ENCODE measurements at regions not wholly inside any gene's neighbourhood (a gene's known extent, or its start where the extent isn't known, plus 50 kb on each side); places are given as distances from the start of the nearest gene placed in this dataset.

DNA sequence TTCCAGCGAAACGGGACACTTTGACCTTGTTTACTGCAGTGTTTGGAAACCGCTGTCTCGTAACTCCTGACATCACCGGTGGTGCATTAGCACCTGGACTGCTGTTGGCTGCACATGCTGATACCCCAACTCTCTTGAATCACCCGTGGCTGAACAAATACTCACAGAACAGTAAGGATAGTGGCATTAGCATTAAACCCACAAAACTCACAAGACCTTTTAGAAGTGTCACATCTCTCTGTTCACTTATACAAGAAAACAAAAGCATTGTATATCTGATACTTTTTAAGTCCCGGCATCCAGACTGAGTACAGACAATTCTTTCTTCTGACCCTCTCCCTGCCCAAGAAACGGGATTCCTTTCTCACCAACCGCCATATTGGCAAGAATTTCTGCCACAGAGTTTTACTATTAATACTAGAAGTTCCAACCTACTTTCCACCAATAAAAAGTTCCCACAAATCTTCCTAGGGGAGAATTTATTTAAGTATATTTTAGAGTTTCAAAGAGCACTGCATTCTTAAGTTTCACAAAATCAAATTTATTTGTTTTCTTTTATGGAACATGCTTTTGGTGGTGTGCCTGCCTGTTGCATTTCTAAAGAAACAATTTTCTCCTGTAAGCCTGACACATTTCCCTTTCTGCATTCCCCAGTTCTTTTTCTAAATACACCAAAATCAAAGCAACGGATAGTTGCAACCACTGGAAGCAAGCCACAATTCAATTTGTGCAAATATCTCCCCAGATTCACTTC is 208.4 kb upstream of the KLF14 start:
- H3K4me1 Mint-ChIP-seq (ENCODE audit: unreplicated experiment), result peaks cover 10% of the 10 kb centered on the region
- no peak overlapping the region for H3K4me3 Mint-ChIP-seq
- no peak overlapping the region for H3K27ac Mint-ChIP-seq
- DNase-seq (ENCODE audit: extremely low spot score, unreplicated experiment), result no peak
- TF ChIP-seq CTCF (conservative IDR thresholded peaks at IDR 0.05), result no peak
- no peaks in the 10 kb centered on the region for H3K36me3 Mint-ChIP-seq
- H3K9me3 Mint-ChIP-seq, result no peaks in the 10 kb centered on the region
- H3K27me3 Mint-ChIP-seq, result no peaks in the 10 kb centered on the region

GRCh38 chr7:130943336-130943901 is 209.4 kb upstream of the KLF14 start:
- H3K27ac Mint-ChIP-seq, result no peak overlapping the region
- no peak for TF ChIP-seq CTCF (conservative IDR thresholded peaks at IDR 0.05)
- DNase-seq (ENCODE audit: extremely low spot score, unreplicated experiment), result no peak
- H3K36me3 Mint-ChIP-seq, result no peaks in the 10 kb centered on the region
- H3K4me3 Mint-ChIP-seq, result no peak overlapping the region
- no peaks in the 10 kb centered on the region for H3K27me3 Mint-ChIP-seq
- peaks cover 10% of the 10 kb centered on the region for H3K4me1 Mint-ChIP-seq (ENCODE audit: unreplicated experiment)
- H3K9me3 Mint-ChIP-seq, result no peaks in the 10 kb centered on the region

- Mint-ChIP-seq H3K9me3 (no peaks in the 10 kb centered on the region), H3K4me3 (no peak overlapping the region), H3K36me3 (no peaks in the 10 kb centered on the region), H3K27ac (no peak overlapping the region), H3K27me3 (no peaks in the 10 kb centered on the region), H3K4me1 (ENCODE audit: unreplicated experiment) (peaks cover 10% of the 10 kb centered on the region)
- no peak for DNase-seq (ENCODE audit: extremely low spot score, unreplicated experiment)
- TF ChIP-seq CTCF (conservative IDR thresholded peaks at IDR 0.05), result no peak
Observed at GRCh38 chr7:130943981-130944380, 210.0 kb upstream of the KLF14 start.

DNA sequence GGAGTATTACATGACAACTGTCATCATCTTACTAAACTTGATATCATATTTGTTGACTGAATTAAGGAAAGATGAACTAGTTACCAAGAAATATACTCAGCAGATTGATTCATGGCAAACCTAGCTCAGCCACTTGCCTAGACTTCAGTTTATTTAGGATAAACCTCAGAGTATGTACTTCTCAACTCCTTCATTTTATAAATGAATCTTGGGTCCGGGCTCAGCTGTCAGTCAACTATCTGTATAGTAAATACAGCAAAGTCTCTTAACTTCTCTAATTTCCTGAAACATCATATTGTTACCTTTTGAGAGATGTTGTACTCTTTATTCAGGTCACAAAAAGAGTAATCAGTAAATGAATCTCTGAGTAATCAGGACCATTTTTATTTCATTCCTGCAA is 211.0 kb upstream of the KLF14 start:
- Mint-ChIP-seq H3K4me3 (no peak overlapping the region), H3K36me3 (no peaks in the 10 kb centered on the region), H3K9me3 (no peaks in the 10 kb centered on the region), H3K4me1 (ENCODE audit: unreplicated experiment) (peaks cover 5% of the 10 kb centered on the region), H3K27me3 (no peaks in the 10 kb centered on the region), H3K27ac (no peak overlapping the region)
- DNase-seq (ENCODE audit: extremely low spot score, unreplicated experiment), result no peak
- TF ChIP-seq CTCF (conservative IDR thresholded peaks at IDR 0.05), result no peak

DNA sequence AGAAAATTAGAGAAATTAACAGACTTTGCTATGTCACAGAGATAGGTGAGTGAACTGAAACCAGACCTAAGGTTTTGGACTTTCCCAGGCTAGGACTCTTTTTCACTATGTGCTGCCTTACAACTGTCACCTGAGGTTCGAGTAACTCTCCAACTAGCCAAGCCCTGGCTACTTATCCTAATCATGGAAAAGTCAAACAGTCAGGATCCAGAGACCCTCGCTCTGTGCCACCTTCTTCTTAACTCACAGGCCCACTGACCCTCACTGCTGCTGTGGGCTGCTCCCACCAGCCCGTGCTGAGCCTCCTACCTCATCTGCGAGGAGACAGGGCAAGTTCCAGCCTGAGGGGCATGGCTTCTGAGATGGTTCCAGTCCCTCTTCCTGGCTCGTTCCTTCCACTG is 211.4 kb upstream of the KLF14 start:
- Mint-ChIP-seq H3K9me3 (no peaks in the 10 kb centered on the region), H3K36me3 (no peaks in the 10 kb centered on the region), H3K4me1 (ENCODE audit: unreplicated experiment) (peaks cover 5% of the 10 kb centered on the region), H3K4me3 (no peak overlapping the region), H3K27me3 (no peaks in the 10 kb centered on the region), H3K27ac (no peak overlapping the region)
- no peak for DNase-seq (ENCODE audit: extremely low spot score, unreplicated experiment)
- no peak for TF ChIP-seq CTCF (conservative IDR thresholded peaks at IDR 0.05)
